WTC11 (cell line): ENCODE measurements at regions not wholly inside any gene's neighbourhood (a gene's known extent, or its start where the extent isn't known, plus 50 kb on each side); places are given as distances from the start of the nearest gene placed in this dataset.

ENCODE experiments used
- ATAC-seq: fragments of 200-7000 bp; cut with Tn5 transposase; 2 replicates; pipeline ENCODE4 v1.10.0; 2021; ENCODE audit warnings: mild to moderate bottlenecking, moderate library complexity
- CTCF ChIA-PET: fragments of 300-600 bp; sonication (Branson Sonifier 250); formaldehyde crosslinking; loops from one replicate; lab custom pipeline; 2021; ENCODE audit warnings: antibody characterized with exemption; lab: Charles Lee
- POLR2A ChIA-PET: fragments of 350-600 bp; sonication (Branson Sonifier 250); formaldehyde crosslinking; loops from one replicate; lab custom pipeline; 2021; ENCODE audit warnings: antibody characterized with exemption; lab: Charles Lee
- DNase-seq: peaks from one replicate; pipeline ENCODE4 v3.0.0; 2021; ENCODE audit warnings: low spot score
- H3K27ac Mint-ChIP-seq: 2 replicates; pipeline ENCODE4 v1.8.0; 2021; ENCODE audit warnings: mixed read lengths
- H3K27me3 Mint-ChIP-seq: 2 replicates; pipeline ENCODE4 v1.8.0; 2021; ENCODE audit warnings: low read depth, mild to moderate bottlenecking, moderate library complexity, mixed read lengths
- H3K36me3 Mint-ChIP-seq: 2 replicates; pipeline ENCODE4 v1.8.0; 2021; ENCODE audit warnings: mixed read lengths
- H3K4me1 Mint-ChIP-seq: 2 replicates; pipeline ENCODE4 v1.8.0; 2022; ENCODE audit warnings: mixed read lengths
- H3K4me3 Mint-ChIP-seq: 2 replicates; pipeline ENCODE4 v1.8.0; 2021; ENCODE audit warnings: mild to moderate bottlenecking, moderate library complexity, mixed read lengths
- H3K9me3 Mint-ChIP-seq: 2 replicates; pipeline ENCODE4 v1.8.0; 2021; ENCODE audit warnings: mixed read lengths
- AR ChIP-seq: fragments of 250-450 bp; sonication (Bioruptor Pico); IDR thresholded peaks from 2 replicates; pipeline ENCODE4 v1.9.0; 2021; ENCODE audit warnings: mild to moderate bottlenecking
- ARID4B ChIP-seq: sonication (generic); formaldehyde crosslinking; IDR thresholded peaks from 2 replicates; pipeline ENCODE4 v1.8.0; 2023; ENCODE audit warnings: missing genetic modification reagents, mild to moderate bottlenecking, borderline replicate concordance
- ELF4 ChIP-seq: sonication (generic); formaldehyde crosslinking; IDR thresholded peaks from 2 replicates; pipeline ENCODE4 v1.8.1; 2022; ENCODE audit warnings: low read depth, mild to moderate bottlenecking, moderate library complexity, missing genetic modification reagents
- ESRRA ChIP-seq: sonication (generic); formaldehyde crosslinking; IDR thresholded peaks from 2 replicates; pipeline ENCODE4 v1.8.1; 2022; ENCODE audit warnings: mild to moderate bottlenecking, missing genetic modification reagents, borderline replicate concordance
- FOXP1 ChIP-seq: sonication (generic); formaldehyde crosslinking; IDR thresholded peaks from 2 replicates; pipeline ENCODE4 v1.8.0; 2022; ENCODE audit warnings: missing genetic modification reagents, mild to moderate bottlenecking, moderate library complexity, borderline replicate concordance
- FOXP4 ChIP-seq: sonication (generic); formaldehyde crosslinking; IDR thresholded peaks from 2 replicates; pipeline ENCODE4 v1.8.0; 2022; ENCODE audit warnings: mild to moderate bottlenecking, missing genetic modification reagents
- JUN ChIP-seq: sonication (generic); formaldehyde crosslinking; IDR thresholded peaks from 2 replicates; pipeline ENCODE4 v1.8.0; 2023; ENCODE audit warnings: mild to moderate bottlenecking, missing genetic modification reagents
- NR3C1 ChIP-seq: sonication (generic); formaldehyde crosslinking; conservative IDR thresholded peaks from 2 replicates; pipeline ENCODE4 v1.8.1; 2023; ENCODE audit warnings: low read depth, mild to moderate bottlenecking, missing genetic modification reagents
- PREB ChIP-seq: sonication (generic); formaldehyde crosslinking; IDR thresholded peaks from 2 replicates; pipeline ENCODE4 v1.8.1; 2022; ENCODE audit warnings: mild to moderate bottlenecking, missing genetic modification reagents, moderate library complexity, borderline replicate concordance
- SMAD3 ChIP-seq: sonication (generic); formaldehyde crosslinking; IDR thresholded peaks from 2 replicates; pipeline ENCODE4 v1.8.0; 2022; ENCODE audit warnings: missing genetic modification reagents, mild to moderate bottlenecking, borderline replicate concordance
- SMAD4 ChIP-seq: sonication (generic); formaldehyde crosslinking; IDR thresholded peaks from 2 replicates; pipeline ENCODE4 v1.8.0; 2022; ENCODE audit warnings: mild to moderate bottlenecking, missing genetic modification reagents
- ZNF232 ChIP-seq: sonication (generic); formaldehyde crosslinking; IDR thresholded peaks from 2 replicates; pipeline ENCODE4 v1.8.0; 2022; ENCODE audit warnings: mild to moderate bottlenecking, missing genetic modification reagents
- ZNF396 ChIP-seq: fragments of 250-450 bp; sonication (Bioruptor Pico); IDR thresholded peaks from 2 replicates; pipeline ENCODE4 v1.8.0; 2021; ENCODE audit warnings: mild to moderate bottlenecking, moderate library complexity, borderline replicate concordance
- ZNF532 ChIP-seq: fragments of 250-450 bp; sonication (Bioruptor Pico); IDR thresholded peaks from 2 replicates; pipeline ENCODE4 v1.9.0; 2021; ENCODE audit warnings: mild to moderate bottlenecking, borderline replicate concordance

- no peak for TF ChIP-seq ZNF532
- no peak for TF ChIP-seq AR (CRISPR knock-in tag)
- TF ChIP-seq JUN (CRISPR knock-in tag): no peak
- no peak for TF ChIP-seq ZNF232 (CRISPR knock-in tag)
- no peak for TF ChIP-seq SMAD3 (CRISPR knock-in tag)
- no peak for TF ChIP-seq FOXP1 (CRISPR knock-in tag)
- no peak for TF ChIP-seq NR3C1 (CRISPR knock-in tag)
- no peak for TF ChIP-seq ELF4 (CRISPR knock-in tag)
Observed at GRCh38 chr17:34121311-34121710, 133.8 kb upstream of the CCL2 start (continued).

GRCh38 chr17:34122515-34122914, 132.6 kb upstream of the CCL2 start:
- no peak for TF ChIP-seq FOXP4
- TF ChIP-seq ZNF396: no peak
- TF ChIP-seq FOXP1 (CRISPR knock-in tag): no peak
- no peak for TF ChIP-seq ARID4B (CRISPR knock-in tag)
- TF ChIP-seq PREB (CRISPR knock-in tag): no peak
- TF ChIP-seq ESRRA (CRISPR knock-in tag): no peak
- TF ChIP-seq ZNF232 (CRISPR knock-in tag): no peak
- no peak for TF ChIP-seq SMAD4
- DNase-seq (no peak), ATAC-seq (no peak)
- no peak overlapping the region for H3K4me3 Mint-ChIP-seq
- no peaks in the 10 kb centered on the region for H3K9me3 Mint-ChIP-seq
- ChIA-PET POLR2A (interaction anchor here (0.6 to 1.1 kb wide), 2 partner anchors 24 to 126 kb away, joined by 3 read pairs; no protein-coding TSS in a partner anchor), CTCF (interaction anchor here (0.7 to 1.2 kb wide), 4 partner anchors 24 to 195 kb away, joined by 3 read pairs; no protein-coding TSS in a partner anchor)
- peaks cover 20% of the 10 kb centered on the region for H3K4me1 Mint-ChIP-seq
- no peak overlapping the region for H3K27ac Mint-ChIP-seq
- no peaks in the 10 kb centered on the region for H3K27me3 Mint-ChIP-seq
- H3K36me3 Mint-ChIP-seq: no peaks in the 10 kb centered on the region
